Endothelial cell of umbilical vein (primary cell): ENCODE measurements at regions not wholly inside any gene's neighbourhood (a gene's known extent, or its start where the extent isn't known, plus 50 kb on each side); places are given as distances from the start of the nearest gene placed in this dataset.

Experiments used
- BruUV-seq: library from RNA; stranded (reverse); fragments of 400-500 nt; replicated peaks from 2 replicates; lab custom pipeline; 2021; lab: Mats Ljungman, UMichigan
- CTCF ChIA-PET: fragments of 300-600, 350-600 bp; sonication (Branson Sonifier 250); formaldehyde crosslinking; loops from one replicate; lab custom pipeline; 2021; ENCODE audit warnings: antibody characterized with exemption, inconsistent platforms; lab: Charles Lee
- POLR2A ChIA-PET: fragments of 300-600, 350-600 bp; sonication (Branson Sonifier 250); formaldehyde crosslinking; loops from one replicate; lab custom pipeline; 2021; ENCODE audit warnings: antibody characterized with exemption, inconsistent platforms; lab: Charles Lee
- DNase-seq: peaks from one replicate; pipeline ENCODE4 v3.0.0-alpha.2; 2011; ENCODE audit warnings: low read depth, low spot score
- FAIRE-seq: peaks from 2 replicates; lab custom pipeline; 2011; peaks lifted over from hg19 to GRCh38; lab: Jason Lieb, UNC
- H2AFZ ChIP-seq: 2 replicates; pipeline ENCODE4 v1.6.0; 2012; ENCODE audit warnings: low read depth, low read length, control low read depth, inconsistent platforms
- H3K27ac ChIP-seq: 2 replicates; pipeline ENCODE4 v1.5.1; 2011; ENCODE audit warnings: low read depth, mild to moderate bottlenecking, control low read depth, low read length, moderate library complexity; ENCODE audit not compliant: insufficient read depth
- H3K27me3 ChIP-seq, 2 experiments: 2 replicates each; pipeline versions ENCODE4 v1.6.0 to v1.6.1; 2011; ENCODE audit warnings: low read length in 2 of 2, mixed read lengths in 1 of 2; ENCODE audit not compliant: control insufficient read depth in 2 of 2, insufficient read depth in 2 of 2
- H3K36me3 ChIP-seq, 2 experiments: 2 replicates in 1 of 2; 3 replicates in 1 of 2; pipeline ENCODE4 v1.5.1; 2011; ENCODE audit warnings: low read length in 2 of 2, mild to moderate bottlenecking in 1 of 2, moderate library complexity in 1 of 2; ENCODE audit not compliant: control insufficient read depth in 2 of 2, insufficient read depth in 2 of 2; ENCODE audit errors: extremely low read depth in 1 of 2
- H3K4me1 ChIP-seq: 3 replicates; pipeline ENCODE4 v1.5.1; 2011; ENCODE audit warnings: mild to moderate bottlenecking, low read length; ENCODE audit not compliant: control insufficient read depth, insufficient read depth; ENCODE audit errors: extremely low read depth
- H3K4me2 ChIP-seq: 2 replicates; pipeline ENCODE4 v1.6.1; 2011; ENCODE audit warnings: low read length, control low read depth, mixed read lengths; ENCODE audit not compliant: insufficient read depth
- H3K4me3 ChIP-seq, 3 experiments: fragments of 200-600 bp in 1 of 3; sonication (generic), shearing (Covaris generic) in 1 of 3; replicated peaks in 1 of 3; 2 replicates each; pipeline ENCODE4 v1.5.1; 2011 to 2016; ENCODE audit warnings: control low read depth in 3 of 3, low read length in 3 of 3, mild to moderate bottlenecking in 2 of 3, inconsistent platforms in 1 of 3, low read depth in 1 of 3, moderate library complexity in 1 of 3; ENCODE audit not compliant: insufficient read depth in 1 of 3
- H3K79me2 ChIP-seq: 2 replicates; pipeline ENCODE4 v1.6.0; 2012; ENCODE audit warnings: low read length, inconsistent platforms; ENCODE audit not compliant: control insufficient read depth, insufficient read depth
- H3K9ac ChIP-seq: replicated peaks from 2 replicates; pipeline ENCODE3; 2011; ENCODE audit warnings: low read length, control low read depth; ENCODE audit not compliant: insufficient read depth; ENCODE audit errors: extremely low read depth
- H3K9me1 ChIP-seq: replicated peaks from 3 replicates; pipeline ENCODE4 v1.6.0; 2011; ENCODE audit warnings: mild to moderate bottlenecking, low read length; ENCODE audit not compliant: control insufficient read depth, insufficient read depth; ENCODE audit errors: extremely low read depth
- H3K9me3 ChIP-seq: replicated peaks from 2 replicates; pipeline ENCODE4 v1.5.1; 2012; ENCODE audit warnings: low read length, inconsistent platforms; ENCODE audit not compliant: control insufficient read depth, insufficient read depth
- H4K20me1 ChIP-seq: replicated peaks from 2 replicates; pipeline ENCODE3; 2011; ENCODE audit warnings: mild to moderate bottlenecking, low read length; ENCODE audit not compliant: control insufficient read depth, insufficient read depth; ENCODE audit errors: extremely low read depth
- EZH2 ChIP-seq: IDR thresholded peaks from 2 replicates; pipeline ENCODE4 v1.6.1; 2012; ENCODE audit warnings: borderline replicate concordance, low read depth, mild to moderate bottlenecking, moderate library complexity, low read length, inconsistent platforms; ENCODE audit not compliant: severe bottlenecking
- FOS ChIP-seq: IDR thresholded peaks from 2 replicates; pipeline ENCODE4 v1.6.1; 2011; ENCODE audit warnings: mild to moderate bottlenecking, low read length, moderate library complexity, borderline replicate concordance; ENCODE audit not compliant: insufficient read depth
- GATA2 ChIP-seq: IDR thresholded peaks from 2 replicates; pipeline ENCODE4 v1.7.0; 2011; ENCODE audit warnings: low read depth, mild to moderate bottlenecking, moderate library complexity, mixed read lengths, low read length; ENCODE audit not compliant: insufficient read length, insufficient read depth
- JUN ChIP-seq: IDR thresholded peaks from 2 replicates; pipeline ENCODE4 v1.6.1; 2011; ENCODE audit warnings: borderline replicate concordance, low read depth; ENCODE audit not compliant: insufficient read length, insufficient read depth
- MYC ChIP-seq: IDR thresholded peaks from one replicate; pipeline ENCODE4 v1.6.1; 2011; ENCODE audit warnings: mild to moderate bottlenecking, low read depth, low read length
- POLR2A ChIP-seq: IDR thresholded peaks from 2 replicates; pipeline ENCODE4 v1.6.1; 2012; ENCODE audit warnings: low read depth, mild to moderate bottlenecking, control low read depth, low read length
- POLR2AphosphoS5 ChIP-seq: IDR thresholded peaks from 2 replicates; pipeline ENCODE4 v1.6.1; 2012; ENCODE audit warnings: low read depth, mild to moderate bottlenecking, control low read depth, low read length, moderate library complexity; ENCODE audit not compliant: insufficient read depth
- dilution Hi-C: fragments of 300-500 bp; cut with MboI; formaldehyde crosslinking; loops from one replicate; pipeline ENCODE4 v1.15.0; 2019; ENCODE audit warnings: low sequenced_read_pairs; ENCODE audit not compliant: extremely low pct_ligation_motif_present
- intact Hi-C: fragments of 100-400 bp; cut with micrococcal nuclease; formaldehyde crosslinking; loops from one replicate; pipeline ENCODE4 v1.10.0; 2022
- TF ChIP-seq, protein P1 (sequence below), 2 donors: IDR thresholded peaks; 1 replicate in 1 of 2; 2 replicates in 1 of 2; pipeline ENCODE4 v1.5.1; 2011; ENCODE audit warnings: low read length in 2 of 2, mild to moderate bottlenecking in 2 of 2, moderate library complexity in 2 of 2, control low read depth in 1 of 2, inconsistent platforms in 1 of 2, low read depth in 1 of 2; ENCODE audit not compliant: insufficient read depth in 1 of 2; ENCODE audit errors: extremely low read depth in 1 of 2
- TF ChIP-seq, protein P2 (sequence below): IDR thresholded peaks from 2 replicates; pipeline ENCODE4 v1.6.1; 2011; ENCODE audit not compliant: insufficient read depth, insufficient read length

DNA sequence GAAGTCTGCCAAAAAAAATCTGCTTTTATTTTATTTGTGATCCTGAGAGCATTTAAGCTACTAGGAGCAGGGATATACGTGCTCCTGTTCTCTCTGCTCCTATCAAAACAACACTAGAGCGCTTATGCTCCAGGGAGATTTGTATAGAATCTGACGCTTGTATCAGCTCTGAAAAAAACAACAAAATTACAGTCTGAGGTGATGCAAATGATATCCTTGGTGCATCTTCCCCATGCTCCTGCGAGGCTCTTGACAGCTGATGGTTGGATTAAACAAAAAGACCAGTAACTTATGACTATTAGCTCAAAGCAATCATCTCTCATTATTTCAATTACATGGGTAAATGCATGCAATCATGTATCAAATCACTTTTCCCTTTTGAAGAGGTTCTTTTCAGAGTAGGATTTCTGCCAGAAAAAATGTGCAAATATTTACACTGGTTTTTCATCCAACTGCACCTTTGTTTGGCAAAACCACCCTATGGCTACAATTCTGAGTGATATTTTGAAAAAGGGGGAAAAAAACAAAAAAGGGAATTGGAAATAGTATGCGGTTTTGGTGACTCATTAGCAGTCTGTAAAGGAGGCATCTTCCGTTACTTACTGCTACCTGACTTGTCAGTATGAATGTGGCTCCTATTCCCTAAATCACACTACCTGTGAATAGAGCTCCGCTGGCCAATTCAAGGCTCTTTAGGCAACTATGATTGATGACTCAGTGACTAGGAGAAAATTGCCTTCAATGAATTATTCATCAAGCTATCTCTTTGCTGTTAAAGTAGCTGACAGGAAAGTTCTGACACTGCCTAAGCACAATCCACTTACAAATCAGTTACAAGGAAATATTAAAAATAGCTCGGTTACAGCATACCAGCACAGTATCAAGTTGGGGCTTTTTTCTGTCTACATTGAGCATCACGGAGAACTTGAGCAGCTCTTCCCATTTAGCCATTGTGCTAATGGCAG lies 450.0 kb downstream of the FOXG1 start:
- no peak for FAIRE-seq

More for the DNA sequence above, 450.0 kb downstream of the FOXG1 start:
- Histone ChIP-seq H2AFZ (no peak overlapping the region), H3K36me3 (no peaks in the 10 kb centered on the region), H3K9me1 (no peaks in the 10 kb centered on the region), H3K9ac (no peak overlapping the region), H3K27me3 (no peaks in the 10 kb centered on the region), H3K27ac (no peak overlapping the region), H4K20me1 (no peaks in the 10 kb centered on the region), H3K4me3 (no peak overlapping the region), H3K4me2 (no peak overlapping the region), H3K9me3 (no peaks in the 10 kb centered on the region), H3K4me1 (peaks cover 17% of the 10 kb centered on the region), H3K79me2 (no peaks in the 10 kb centered on the region)
- intact Hi-C loops (no loop called here), dilution Hi-C loops (no loop called here)
- CTCF ChIA-PET, result interaction anchor here (0.5 to 2.3 kb wide), 7 partner anchors 11 to 442 kb away, joined by 3 to 7 read pairs (median 3); no protein-coding TSS in a partner anchor
- no TSS peak for BruUV-seq
- POLR2A ChIA-PET, result interaction anchor here (0.6 kb wide), 1 partner anchor 122 kb away, joined by 5 read pairs; no protein-coding TSS in a partner anchor
- DNase-seq, result no peak
- no peak for TF ChIP-seq FOS
- no peak for TF ChIP-seq GATA2
- TF ChIP-seq, protein P1, sequence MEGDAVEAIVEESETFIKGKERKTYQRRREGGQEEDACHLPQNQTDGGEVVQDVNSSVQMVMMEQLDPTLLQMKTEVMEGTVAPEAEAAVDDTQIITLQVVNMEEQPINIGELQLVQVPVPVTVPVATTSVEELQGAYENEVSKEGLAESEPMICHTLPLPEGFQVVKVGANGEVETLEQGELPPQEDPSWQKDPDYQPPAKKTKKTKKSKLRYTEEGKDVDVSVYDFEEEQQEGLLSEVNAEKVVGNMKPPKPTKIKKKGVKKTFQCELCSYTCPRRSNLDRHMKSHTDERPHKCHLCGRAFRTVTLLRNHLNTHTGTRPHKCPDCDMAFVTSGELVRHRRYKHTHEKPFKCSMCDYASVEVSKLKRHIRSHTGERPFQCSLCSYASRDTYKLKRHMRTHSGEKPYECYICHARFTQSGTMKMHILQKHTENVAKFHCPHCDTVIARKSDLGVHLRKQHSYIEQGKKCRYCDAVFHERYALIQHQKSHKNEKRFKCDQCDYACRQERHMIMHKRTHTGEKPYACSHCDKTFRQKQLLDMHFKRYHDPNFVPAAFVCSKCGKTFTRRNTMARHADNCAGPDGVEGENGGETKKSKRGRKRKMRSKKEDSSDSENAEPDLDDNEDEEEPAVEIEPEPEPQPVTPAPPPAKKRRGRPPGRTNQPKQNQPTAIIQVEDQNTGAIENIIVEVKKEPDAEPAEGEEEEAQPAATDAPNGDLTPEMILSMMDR (IDR thresholded peaks at IDR 0.05; ENCODE audit: extremely low read depth in 1 of 2, insufficient read depth in 1 of 2, low read depth in 1 of 2, low read length in 2 of 2), result no peak
- TF ChIP-seq JUN, result no peak
- no peak for TF ChIP-seq MYC
- TF ChIP-seq POLR2AphosphoS5, result no peak
- TF ChIP-seq POLR2A, result no peak
- TF ChIP-seq, protein P2, sequence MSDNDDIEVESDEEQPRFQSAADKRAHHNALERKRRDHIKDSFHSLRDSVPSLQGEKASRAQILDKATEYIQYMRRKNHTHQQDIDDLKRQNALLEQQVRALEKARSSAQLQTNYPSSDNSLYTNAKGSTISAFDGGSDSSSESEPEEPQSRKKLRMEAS, result no peak
- no peak for TF ChIP-seq EZH2
